ENCODE measurements at regions not wholly inside any gene's neighbourhood (a gene's known extent, or its start where the extent isn't known, plus 50 kb on each side); places are given as distances from the start of the nearest gene placed in this dataset.
"Not testable (repeated sequence)": the region's sequence is repeated elsewhere in the genome, so short reads cannot be mapped to it uniquely, and the experiment has no call there.

DNA sequence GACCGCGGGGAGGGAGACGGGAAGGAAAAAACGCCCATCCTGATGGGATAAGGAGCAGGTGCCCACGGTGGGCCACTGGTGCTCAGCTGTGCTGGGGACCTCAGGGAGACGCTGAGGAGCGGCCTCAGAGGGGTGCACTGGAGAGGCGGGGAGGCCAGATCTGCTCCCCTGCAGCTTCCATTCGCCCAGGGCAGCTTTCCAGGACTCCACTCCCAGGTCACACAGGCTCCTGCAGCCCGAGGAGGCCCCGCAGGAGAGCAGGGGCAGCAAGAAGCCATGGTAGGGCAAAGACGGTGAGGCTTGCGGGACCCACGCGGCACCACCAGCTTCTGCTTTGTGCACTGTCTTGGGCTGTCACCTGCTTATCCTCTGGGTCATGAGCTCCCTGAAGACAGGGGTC lies 82.5 kb upstream of the SULF2 start:
- no peak for DNase-seq

DNA sequence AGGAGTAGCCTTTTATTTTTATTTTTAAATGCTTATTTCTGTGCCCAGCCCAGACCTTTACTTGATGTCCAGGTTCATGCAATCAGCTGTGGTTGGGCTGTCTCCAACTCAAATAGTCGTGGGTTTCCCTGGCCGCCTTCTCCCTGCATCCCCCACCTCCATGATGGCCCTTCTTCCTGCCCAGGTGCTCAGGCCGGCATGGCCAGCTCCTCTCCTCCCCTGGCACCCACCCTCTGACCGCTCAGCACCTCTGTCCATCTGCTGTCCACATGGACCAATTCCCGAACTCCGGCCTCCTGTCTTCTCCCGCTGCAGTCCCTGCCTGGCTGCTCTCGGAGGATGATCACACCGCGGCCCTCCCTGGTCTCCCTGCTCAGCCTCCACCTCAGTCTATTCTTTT lies 81.2 kb upstream of the SULF2 start:
- DNase-seq, result no peak

DNA sequence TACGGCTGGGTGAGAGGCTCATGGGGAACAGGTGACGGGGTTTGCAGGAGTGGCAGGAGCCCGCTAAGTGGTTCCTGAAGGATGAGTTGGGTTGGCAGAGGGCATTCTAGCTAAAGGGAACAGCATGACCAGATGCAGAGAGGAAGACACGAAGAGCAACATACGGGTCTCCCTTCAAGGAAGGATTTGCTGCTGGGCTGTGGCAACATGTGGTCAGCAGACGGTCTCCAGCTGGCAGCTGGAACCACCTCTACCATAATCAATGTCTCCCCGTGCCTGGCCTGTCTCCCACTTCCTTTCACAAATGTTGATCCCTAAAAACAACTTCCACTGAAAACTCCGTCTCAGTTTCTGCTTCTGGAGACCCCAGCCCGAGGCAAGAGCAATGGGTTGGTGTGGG lies 80.6 kb upstream of the SULF2 start:
- no peak for DNase-seq

DNA sequence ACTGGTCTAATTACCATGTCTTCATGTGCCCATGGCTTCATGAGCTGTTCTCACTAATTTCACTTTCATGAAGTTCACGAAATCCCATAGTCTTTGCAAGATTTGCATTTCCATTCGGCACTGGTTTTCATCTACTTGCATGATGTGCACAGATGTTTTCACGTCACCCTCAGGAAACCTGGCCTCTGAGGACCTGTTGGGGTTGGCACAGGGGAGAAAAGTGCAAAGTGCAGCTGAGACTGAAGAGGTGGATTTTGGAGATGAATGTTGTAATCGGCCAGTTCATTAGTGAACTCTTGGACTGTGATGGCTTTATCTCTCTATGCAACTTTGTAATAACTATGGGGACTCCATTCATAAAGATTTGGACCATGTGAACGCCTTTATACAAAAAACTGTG lies 80.2 kb upstream of the SULF2 start:
- DNase-seq, result no peak

DNA sequence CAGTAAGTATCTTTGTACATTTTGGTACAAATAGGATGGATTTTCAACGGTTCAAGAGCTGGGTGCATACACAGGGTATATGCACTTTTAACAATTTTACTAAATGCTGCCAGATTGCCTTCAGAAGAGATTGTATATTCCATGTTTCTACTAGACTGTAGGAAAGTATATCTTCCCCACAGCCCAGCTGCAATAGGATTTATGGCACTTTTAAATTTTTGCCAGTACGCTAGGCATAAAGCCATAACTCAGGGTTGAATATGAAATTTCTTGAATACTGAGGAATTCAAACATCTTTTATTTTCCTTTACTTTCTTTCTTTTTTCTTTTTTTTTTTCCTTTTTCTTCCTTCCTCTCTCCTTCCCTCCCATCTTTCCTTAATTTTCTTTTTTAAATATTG lies 78.7 kb upstream of the SULF2 start:
- DNase-seq, result no peak

DNA sequence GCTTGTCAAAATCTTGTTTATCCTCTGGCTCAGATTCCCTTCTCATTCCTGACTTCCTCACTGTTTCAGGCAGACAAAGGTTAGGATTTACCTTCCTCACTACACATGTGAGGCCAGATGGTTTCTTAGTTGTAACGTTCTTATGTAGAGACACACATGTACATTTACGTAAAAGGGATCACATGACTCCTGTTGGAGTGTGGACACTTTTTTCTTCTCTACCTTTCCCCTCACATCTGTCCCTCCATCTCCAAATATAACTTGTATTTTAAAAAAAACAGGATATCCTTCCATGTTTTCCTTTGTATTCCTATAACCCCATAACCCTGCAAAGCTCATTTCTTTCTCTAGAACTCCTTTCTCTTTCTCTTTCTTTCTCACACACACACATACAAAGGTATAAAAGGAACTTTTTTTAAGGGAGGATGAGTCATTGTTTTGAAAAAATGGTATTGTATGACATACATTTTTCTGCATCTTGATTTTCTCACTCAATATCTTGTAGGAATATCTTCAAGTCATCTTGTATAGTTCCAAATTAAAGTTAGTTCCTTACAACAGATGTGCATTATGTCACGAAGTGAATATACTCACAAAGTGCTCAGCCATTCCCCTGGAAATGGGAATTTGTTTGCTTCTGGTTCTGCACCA lies 78.2 kb upstream of the SULF2 start:
- DNase-seq, result no peak

DNA sequence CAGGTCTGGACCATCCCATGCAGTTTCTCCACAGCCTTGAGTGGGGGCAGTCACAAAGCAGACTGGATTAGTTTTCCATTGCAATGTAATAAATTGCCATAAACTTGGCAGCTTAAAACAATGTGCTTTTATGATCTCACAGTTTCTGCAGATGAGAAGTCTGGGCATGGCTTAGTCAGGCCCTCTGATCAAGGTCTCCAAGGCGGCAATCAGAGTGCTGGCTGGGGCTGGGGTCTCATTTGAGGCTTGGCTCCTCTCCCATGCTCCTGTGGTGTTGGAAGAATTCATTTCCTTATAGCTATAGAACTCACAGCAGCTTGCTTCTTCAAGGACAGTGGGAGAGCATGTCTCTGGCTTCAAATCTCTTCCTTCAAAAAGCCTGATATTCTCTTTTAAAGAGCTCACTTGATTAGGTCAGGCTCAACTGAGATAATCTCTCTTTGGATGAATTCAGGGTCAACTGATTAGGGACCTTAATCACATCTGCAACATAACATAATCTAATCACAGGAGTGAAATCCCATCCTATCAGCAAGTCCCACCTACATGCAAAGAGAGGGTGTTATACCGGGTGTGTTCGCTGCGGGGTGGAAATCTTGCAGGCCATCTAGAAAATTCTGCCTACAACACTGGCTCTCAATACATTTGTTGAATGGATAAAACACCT lies 77.4 kb upstream of the SULF2 start:
- no peak for DNase-seq

DNA sequence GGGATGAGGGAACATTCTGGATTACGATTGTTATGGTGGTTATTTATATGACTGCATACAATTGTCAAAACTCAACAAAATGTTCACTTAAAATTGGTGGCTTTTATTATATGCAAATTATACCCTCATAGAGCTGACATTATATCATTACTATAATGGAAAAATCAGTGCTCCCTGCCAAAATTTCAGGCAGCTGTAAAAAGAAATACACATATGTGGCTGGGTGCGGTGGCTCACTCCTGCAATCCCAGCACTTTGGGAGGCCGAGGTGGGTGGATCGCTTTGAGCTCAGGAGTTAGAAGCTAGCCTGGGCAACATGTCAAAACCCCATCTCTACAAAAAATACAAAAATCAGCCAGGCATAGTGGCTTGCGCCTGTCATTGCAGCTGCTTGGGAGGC lies 75.8 kb upstream of the SULF2 start:
- no peak for DNase-seq

DNA sequence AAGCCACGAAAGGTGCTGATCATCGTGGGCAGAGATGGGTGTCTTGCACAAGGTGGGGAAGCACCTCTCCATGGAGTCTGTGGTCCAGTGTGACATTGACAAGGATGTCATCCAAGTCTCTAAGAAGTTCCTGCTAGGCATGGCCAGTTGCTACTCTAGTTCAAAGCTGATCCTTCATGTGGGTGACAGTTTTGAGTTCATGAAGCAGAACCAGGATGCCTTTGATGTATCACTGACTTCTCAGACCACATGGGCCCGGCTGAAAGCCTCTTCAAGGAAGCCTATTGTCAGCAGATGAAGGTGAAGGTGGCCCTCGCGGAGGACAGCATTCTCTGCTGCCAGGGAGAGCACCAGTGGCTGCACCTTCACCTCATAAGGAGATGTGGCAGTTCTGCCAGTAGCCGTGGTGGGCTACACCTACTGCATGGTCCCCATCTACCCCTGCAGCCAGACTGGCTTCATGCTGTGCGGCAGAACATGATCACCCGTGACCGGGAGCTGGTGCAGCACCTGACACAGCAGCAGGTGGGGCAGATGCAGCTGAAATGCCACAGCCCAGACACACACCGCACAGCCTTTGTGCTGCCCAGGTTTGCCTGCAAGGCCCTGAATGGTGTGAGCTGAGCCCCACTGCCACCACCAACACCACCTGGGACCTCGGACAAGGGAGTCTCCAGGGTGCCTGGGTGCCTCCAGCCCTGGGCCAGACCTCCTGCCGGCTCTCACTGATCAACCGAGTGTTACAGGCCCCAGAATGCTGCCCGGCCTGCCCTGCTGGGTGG lies 75.0 kb upstream of the SULF2 start:
- DNase-seq, result no peak

DNA sequence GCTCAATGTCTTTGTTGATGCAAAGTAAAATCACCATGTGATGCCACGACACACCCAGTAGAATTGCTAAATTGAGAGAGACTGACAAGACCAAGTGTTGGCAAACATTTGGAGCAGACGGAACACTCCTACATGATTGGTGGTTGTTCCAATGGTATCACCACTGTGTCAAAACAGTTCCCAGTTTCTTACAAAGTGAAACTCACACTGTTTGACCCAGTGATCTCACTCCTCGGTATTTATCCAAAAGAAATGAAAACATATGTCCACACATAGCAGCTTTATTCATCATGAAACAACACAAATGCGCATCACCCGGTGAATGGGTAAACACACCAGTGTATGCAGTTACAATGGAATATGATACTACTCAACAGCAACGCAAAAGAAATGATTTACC lies 74.0 kb upstream of the SULF2 start:
- no peak for DNase-seq

DNA sequence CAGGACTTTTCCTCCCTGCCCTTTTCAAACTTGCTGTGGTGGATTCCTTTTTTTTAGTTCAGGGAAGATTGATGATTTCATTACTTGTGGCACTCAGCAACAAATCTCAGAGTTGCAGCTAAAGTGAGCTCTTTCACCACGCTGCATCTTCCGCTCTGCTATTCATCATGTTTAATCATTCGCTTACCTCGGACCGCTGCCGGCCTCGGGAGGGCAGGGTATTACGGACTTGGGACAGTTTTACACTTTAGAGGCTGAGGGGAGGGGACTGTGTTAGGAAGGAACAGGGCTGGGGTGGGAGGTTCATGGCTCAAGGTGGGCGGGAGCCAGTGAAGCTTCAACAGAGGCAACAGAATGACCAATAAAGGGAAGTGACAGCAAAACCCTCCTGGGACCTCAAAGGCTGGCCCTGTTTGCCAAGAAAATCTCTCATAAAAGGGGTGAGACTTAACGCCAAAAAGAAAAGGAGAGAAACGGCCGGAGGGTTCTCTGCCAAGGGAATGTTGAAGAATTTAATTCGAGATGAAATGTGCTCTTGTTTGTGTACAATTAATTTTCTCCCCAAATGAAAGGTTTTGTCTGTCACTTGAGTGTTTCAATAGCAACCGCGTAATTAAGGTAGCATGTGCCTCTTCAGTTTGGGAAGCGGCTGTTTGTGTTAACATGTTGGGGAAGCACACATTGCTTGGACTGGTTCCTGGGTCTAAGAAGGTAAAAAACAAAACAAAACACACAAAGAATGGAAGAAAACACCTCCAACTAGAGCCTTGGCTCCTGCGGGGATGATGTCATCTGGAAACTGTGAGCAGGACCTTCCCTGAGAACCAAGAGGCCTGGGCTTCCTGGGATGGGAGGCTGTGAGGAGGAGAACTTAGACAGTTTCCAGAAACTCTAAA lies 72.5 kb upstream of the SULF2 start:
- no peak for DNase-seq

DNA sequence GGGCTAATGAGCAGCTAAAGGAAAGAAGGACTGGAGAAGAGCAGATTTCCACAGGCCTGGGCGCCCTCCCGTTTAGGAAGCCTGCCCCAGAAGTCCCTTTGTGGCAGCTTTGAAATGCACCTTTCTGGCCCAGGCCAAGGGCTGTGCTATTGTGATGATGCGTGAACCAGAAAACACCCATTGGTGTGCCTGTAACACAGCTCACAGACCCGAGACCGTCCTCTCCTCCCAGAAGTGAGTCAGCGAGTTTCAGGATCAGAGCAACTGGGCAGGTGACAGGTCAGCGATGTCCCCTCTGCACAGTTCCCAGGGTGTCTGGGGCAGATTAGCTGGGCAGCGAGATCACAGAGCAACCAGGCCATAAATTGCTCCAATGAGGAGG lies 71.9 kb upstream of the SULF2 start:
- no peak for DNase-seq

DNA sequence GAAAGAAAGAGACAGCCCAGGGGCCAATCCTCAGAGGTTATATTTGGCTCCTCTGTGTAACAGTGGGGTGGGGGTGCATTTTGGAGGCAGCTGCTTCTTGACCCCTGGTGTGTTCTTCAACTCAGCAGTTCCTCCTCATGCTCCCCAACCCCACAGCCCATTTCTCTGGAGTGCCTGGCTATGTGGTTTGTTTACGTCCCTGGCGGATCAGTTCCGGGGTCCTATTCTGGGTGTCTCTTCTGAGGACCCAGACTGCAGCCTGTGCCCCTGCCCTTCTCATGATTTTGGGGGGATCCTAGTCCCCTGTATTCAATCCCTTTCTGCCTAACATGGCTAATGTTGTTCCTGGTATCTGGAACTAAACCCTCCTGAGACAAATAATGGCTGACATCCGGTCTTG lies 70.5 kb upstream of the SULF2 start:
- no peak for DNase-seq

DNA sequence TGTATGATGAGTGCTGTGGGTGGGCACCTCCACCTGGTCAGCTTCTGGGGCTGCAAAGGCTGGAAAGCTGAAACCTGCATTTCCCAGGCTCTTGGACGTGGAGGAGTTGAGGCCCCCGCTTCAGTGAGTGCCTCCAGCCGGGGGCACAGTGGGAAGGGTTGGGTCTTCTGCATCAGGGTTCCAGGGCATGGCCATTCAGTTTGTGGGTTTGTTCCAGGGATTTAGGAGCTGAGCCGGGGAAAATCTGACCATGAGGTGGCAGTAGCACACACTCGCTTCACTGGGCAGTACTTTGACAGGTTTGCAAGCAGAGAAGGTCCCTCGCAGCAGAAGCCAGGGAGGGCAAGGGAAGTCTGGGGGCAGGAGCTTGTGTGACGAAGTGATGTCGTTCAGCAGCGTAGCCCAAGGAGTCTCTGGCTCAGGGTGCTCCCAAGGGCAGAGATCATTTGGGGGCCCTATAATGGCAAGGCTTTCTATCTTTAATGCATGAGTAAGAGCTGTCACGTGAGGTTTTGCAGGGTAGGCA lies 69.5 kb upstream of the SULF2 start:
- no peak for DNase-seq

DNA sequence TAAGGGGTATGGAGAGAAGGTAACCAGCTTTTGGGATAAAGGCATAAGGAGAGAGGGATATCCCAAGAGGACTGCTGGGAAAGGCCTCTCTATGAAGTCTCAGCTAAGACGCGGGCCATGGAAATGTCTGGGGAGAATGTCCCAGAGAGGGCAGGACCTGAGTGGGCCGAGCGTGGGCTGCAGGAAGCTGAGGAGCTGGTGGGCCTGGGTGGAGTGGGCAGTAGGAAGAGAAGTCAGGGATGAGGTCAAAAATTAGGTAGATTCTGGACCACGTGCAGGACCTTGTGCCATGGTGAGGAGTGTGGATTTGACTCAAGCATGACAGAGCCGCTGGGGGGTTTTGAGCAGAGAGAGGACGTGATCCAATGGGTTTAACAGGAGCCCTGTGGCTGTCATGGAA lies 66.5 kb upstream of the SULF2 start:
- no peak for DNase-seq

DNA sequence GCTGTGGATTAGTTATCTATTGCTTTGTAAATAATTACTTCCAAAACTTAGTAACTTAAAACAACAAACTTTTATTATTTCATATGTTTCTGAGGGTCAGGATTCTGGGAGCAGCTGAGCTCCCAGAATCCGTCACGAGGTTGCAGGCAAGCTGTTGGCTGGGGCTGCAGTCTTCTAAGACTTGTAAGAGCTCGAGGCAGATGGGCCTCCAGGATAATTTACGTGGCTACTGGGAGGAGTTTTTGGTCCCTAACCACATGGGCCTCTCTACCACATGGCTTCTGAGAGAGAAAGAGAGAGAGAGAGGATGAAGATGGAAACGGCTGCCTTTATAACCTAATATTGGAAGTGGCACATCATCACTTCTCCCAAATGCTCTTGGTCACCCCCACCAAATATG lies 64.9 kb upstream of the SULF2 start:
- no peak for DNase-seq

DNA sequence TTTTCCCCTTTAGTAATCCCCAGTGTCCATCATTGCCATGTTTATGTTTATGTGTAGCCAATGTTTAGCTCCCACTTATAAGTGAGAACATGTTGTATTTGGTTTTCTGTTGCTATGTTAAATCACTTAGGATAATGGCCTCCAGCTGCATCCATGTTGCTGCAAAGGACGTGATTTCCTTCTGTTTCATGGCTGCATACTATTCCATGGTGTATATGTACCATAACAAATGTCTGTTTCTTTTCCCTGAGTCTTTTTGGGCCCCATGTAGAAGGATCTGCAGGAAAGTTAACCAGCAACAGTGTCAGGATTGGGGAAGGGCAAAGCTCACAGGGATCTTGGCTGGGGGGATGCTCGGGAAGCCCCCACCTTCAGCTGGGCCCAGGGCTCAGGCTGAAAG lies 64.3 kb upstream of the SULF2 start:
- DNase-seq, result no peak

DNA sequence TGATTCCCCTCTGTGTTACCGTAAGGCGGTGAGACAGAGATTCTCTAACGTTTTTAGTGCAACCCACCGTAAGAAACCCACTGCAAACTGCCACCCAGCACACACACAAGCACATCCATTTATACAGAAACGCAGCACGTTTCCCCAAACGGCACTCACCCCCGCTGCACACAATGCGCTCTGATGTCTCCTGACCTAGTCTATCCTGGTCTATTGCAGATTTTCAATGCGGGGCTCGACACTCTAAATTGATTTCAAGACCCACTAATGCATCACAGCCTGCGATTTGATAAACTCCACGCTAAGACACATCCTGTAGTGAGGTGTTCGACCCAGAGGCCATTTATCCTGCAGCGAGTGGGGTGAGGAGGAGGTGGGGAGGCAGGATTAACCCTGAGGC lies 63.7 kb upstream of the SULF2 start:
- DNase-seq, result no peak

DNA sequence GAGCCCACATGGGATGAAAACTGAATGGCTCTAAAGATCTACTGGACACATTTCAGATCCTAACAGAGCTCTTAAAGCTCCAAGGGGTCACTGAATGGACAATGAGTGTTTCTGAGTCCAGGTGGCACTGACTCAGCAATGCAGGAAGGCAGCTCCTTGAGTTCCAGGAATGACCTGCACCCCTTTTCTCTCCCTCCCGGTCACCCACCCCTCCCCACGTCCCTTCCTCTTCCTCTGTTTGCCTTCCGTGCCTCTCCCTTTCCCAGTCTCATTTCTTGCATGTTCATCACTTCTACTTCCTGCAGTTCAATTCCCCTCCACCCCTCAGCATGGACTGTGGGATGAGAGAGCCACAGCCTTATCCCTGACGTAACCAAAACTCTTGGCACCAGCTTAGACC lies 63.3 kb upstream of the SULF2 start:
- not testable (repeated sequence) for DNase-seq

DNA sequence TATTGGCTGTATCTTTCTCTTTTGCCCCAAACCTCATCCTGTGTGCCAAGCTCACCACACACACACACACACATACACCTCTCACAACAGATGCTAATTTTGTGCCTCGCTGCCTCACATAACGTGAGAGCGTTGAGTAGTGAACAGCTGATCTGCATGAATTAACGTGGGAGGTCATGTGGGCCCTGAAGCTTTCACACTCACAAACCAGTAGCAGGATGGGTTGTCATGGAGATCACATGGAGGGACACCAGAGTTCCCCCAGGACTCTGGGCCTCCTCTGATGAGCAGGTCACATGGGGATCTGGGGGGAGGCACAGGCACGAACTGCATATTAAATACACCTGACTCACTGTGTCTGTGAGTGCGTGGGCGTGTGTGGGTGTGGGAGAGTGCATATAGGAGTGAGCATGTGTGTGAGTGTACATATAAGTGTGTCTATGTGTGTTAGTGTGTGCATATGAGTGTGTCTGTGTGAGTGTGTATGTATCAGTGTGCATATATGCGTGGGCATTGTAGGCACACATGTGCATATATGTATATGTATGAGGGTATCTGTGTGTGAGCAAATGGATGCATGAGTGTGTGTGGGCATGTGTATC lies 62.7 kb upstream of the SULF2 start:
- no peak for DNase-seq

DNA sequence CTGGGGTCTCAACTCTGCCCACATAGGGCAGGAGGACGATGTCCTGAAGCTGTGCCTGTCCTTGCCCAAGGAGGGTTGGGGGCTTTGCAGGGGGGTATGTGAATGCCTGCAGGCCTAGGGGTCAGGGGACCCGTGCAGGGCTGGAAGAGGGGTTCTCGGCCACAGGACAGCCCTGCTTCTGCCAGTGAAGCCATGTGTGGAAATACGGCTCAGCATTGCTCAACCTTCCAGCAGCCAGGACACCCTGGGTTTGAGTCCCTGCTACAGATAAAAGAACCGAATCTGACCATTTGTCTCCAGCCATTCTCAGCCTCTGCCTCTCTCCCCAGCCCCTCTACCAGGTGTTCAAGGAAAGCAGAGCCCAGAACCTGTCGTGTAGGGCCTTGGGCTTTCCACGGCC lies 61.9 kb upstream of the SULF2 start:
- not testable (repeated sequence) for DNase-seq

DNA sequence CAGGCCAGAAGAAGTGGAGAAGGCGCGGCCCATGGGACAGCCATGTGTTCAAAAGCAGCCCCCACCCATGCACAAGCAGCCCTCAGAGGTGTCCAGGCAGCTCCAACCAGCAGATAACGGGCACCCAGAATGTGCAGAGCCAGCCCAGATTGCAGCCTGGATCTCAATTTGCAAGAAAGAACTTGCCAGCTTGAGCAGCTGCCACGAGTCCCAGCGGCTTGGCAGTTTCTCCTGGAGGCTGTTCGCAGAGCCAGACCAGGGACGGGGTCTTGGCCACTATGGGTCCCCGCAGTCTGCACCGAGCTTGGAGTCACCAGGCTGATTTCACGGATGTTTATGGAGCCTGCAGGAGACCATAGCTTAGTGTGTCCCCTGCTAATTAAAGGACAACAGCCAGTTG lies 61.4 kb upstream of the SULF2 start:
- DNase-seq, result not testable (repeated sequence)

All from DMS153 (cell line).